NCI-H1048 (cell line): ENCODE measurements at regions not wholly inside any gene's neighbourhood (a gene's known extent, or its start where the extent isn't known, plus 50 kb on each side); places are given as distances from the start of the nearest gene placed in this dataset.
"Not testable (repeated sequence)": the region's sequence is repeated elsewhere in the genome, so short reads cannot be mapped to it uniquely, and the experiment has no call there.

Experiments
- DNase-seq: peaks from one replicate; lab custom pipeline; 2025; lab: John Stamatoyannopoulos, UW

GRCh38 chr12:9411616-9412268, 196.0 kb downstream of the KLRB1 start:
- not testable (repeated sequence) for DNase-seq

GRCh38 chr12:9407425-9407748, 199.2 kb upstream of the PZP start:
- DNase-seq, result not testable (repeated sequence)

DNA sequence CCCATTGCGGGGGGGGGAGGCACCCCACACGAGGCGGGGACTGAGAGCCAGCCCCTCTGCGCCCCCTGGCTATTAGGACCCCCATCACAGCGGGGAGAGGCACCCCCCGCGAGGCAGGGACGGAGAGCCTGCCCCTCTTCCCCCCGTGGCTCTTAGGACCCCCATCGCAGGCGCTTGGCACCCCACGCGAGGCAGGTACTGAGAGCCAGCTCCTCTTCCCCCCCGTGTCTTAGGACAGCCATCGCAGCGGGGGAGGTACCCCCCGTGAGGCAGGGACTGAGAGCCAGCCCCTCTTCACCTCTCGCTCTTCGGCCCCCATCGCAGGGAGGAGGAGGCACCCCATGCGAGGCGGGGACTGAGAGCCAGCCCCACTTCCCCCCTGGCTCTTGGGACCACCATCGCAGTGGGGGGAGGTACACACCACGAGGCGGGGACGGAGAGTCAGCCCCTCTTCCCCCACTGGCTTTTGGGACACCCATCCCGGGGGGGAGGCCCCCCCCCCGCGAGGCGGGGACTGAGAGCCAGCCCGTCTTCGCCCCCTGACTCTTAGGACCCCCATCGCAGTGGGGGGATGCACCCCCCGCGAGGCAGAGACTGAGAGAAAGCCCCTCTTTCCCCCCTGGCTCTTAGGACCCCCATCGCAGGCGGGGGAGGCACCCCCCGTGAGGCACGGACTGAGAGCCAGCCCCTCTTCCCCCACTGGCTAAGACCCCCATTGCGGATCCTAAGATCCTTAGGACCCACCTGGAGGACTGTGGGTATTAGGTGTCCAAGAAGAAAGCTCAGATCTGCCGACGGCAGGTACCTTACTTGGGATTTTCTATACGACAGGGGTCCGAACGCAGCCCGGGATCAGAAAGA, 198.6 kb upstream of the PZP start:
- no peak for DNase-seq

DNA sequence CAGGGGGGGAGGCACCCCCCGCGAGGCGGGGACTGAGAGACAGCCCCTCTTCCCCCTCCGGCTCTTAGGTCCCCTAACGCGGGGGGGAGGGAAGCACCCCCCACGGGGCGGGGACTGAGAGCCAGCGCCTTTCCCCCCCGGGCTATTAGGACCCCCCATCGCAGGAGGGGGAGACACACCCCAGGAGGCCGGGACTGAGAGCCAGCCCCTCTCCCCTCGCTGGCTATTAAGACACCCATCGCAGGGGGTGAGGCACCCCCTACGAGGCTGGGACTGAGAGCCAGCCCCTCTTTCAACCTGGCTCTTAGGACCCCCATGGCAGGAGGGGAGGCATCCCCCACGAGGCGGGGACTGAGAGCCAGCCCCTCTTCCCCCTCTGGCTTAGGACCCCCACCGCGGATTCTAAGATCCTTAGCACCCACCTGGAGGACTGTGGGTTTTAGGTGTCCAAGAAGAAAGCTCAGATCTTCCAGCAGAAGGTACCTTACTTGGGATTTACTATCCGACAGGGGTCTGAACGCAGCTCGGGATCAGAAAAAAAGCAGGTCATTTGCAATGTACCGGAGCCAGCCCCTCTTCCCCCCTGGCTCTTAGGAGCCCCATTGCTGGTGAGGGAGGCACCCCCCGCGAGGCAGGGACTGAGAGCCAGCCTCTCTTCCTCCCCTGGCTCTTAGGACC, 197.8 kb upstream of the PZP start:
- DNase-seq, result no peak

GRCh38 chr12:9404469-9405260, 196.5 kb upstream of the PZP start:
- DNase-seq, result no peak

DNA sequence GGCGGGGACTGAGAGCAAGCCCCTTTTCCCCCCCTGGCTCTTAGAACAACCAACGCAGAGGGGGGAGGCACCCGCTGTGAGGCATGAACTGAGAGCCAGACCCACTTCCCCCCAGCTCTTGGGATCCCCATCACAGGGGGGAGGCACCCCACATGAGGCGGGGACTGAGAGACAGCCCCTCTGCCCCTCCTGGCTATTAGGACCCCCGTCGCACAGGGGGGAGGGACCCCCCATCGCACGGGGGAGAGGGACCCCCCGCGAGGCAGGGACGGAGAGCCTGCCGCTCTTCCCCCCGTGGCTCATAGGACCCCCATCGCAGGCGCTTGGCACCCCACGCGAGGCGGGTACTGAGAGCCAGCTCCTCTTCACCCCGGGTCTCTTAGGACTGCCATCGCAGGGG, 195.8 kb upstream of the PZP start:
- no peak for DNase-seq

GRCh38 chr12:9402432-9403040, 194.3 kb upstream of the PZP start:
- not testable (repeated sequence) for DNase-seq

DNA sequence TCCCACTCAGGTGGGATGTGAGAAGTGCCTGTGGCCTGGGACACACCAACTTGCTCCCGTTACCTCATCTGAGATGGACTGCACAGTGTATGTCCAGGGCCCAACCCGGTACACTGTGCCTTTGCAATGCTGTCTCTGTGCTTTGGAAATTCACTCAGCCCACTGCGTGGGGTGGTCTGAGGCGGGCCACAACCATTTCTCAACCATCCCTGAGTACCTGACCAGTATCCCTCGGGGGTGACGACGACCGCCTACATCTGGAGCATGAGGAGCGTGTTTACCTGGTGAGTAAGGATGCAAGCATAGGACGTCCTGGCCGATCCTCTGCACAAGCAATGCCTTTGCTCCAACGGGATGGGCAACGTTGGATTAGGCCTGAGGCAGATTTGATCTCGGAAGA, 188.2 kb upstream of the PZP start:
- DNase-seq, result not testable (repeated sequence)

GRCh38 chr12:9395220-9395619, 187.0 kb upstream of the PZP start:
- DNase-seq, result not testable (repeated sequence)

- DNase-seq, result no peak
Measured at GRCh38 chr12:9392842-9393241, 184.6 kb upstream of the PZP start.

DNA sequence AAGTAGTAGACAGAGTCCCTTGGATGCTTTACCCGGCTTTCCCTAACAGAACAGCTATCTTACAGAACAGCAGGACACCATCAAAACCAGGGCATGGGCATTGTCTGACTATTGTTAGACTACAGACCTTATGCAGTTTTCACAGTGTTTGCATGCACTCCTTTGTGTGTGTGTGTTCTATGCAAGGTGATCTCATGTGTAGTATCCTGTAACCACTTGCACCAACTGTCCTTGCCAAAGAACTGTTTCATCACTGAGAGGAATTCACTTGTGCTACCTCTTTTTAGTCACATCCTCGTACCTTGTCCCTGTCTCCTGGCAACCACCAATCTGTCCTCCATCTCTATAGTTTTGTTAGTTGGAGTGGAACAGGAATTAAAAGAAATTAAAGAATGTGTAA, 183.6 kb upstream of the PZP start:
- no peak for DNase-seq

DNA sequence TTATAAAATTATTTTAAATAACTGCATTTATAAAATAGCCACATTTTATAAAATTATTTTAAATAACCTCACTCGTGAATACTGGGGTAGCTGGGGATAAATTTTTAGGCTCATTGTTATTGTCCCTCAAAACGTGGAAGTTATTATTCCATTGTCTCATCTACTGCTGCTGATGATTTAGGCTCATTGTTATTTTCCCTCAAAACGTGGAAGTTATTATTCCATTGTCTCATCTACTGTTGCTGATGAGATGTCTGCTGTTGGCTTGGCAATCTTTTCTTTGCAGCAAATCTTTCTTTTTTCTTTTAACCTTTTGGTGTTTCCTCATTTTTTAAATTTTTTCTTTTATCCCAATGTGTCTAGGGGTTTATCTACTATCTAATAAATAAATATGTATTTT, 182.6 kb upstream of the PZP start:
- no peak for DNase-seq

GRCh38 chr12:9389796-9390195, 181.6 kb upstream of the PZP start:
- DNase-seq, result no peak

GRCh38 chr12:9388379-9388778, 180.2 kb upstream of the PZP start:
- no peak for DNase-seq

GRCh38 chr12:9387450-9387849, 179.3 kb upstream of the PZP start:
- DNase-seq, result no peak

GRCh38 chr12:9383585-9383984, 175.4 kb upstream of the PZP start:
- no peak for DNase-seq

DNA sequence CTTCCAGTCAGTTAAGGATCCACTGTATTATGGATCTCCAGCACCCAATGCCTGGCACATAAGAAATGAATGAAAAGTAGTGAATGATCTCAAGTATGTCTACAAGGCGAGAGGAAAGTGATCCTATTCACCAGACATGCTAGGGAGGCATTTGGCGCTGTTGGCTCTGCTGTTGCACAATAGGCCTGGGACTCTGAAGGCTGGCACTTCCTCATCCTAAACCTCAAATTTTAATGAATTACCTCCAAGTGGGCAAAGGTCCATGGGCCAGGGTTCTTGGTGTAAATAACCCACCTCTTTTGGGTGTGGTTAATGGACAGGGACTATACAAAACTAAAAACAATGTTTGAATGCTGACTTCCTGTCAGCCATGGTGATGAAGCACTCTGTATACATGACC, 173.4 kb upstream of the PZP start:
- no peak for DNase-seq

DNA sequence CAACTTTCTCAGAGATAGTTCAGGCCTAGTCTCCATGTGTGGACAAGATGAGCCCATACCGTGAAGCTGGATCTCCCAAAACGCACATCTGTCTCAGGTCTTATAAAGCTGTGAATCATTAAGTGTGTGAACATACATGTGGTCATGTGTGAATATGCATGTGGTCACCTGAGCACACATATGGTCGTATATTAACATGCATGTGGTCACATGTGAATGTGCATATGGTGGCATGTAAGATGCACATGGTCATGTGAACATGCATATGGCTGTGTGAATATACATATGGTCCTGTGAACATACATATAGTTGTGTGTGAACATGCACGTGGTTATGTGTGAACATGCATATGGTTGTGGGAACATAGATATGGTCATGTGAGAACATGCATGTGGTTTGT, 172.5 kb upstream of the PZP start:
- DNase-seq, result no peak

DNA sequence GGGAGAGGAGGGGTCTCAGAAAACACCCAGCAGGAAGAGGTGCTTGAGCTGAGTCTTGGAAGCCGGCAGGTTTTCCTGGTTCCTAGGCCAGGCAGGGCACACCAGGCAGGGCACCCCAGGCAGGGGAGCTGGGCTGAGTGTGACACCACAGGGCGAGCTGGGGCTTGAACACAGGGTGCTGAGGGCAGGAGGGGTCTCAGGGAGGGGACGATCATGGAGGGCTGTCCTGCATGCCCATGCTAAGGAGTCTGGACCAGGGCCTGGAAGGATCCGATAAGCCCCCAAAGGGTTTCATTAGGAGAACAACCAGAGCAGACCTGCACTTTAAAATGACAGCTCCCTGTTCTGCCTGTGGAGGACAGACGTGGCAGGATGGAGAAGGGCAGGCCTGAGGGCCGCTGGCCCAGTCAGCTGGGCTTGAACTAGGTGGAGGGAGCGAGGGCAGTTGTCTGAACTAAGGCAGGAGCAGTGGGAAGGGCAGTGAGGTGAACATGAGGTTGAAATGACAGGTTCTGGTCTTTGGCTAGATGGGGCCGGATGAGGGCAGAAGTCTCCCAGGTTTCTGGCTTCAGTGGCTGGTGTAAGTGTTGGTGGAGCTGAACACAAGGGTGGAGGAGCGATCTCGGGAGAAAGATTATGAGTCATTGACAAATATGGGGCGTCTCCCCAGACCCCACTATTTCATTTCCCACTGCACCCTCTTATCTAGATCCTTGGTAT, 171.0 kb upstream of the PZP start:
- DNase-seq, result no peak

- no peak for DNase-seq
Measured at GRCh38 chr12:9378430-9378835, 170.2 kb upstream of the PZP start.

DNA sequence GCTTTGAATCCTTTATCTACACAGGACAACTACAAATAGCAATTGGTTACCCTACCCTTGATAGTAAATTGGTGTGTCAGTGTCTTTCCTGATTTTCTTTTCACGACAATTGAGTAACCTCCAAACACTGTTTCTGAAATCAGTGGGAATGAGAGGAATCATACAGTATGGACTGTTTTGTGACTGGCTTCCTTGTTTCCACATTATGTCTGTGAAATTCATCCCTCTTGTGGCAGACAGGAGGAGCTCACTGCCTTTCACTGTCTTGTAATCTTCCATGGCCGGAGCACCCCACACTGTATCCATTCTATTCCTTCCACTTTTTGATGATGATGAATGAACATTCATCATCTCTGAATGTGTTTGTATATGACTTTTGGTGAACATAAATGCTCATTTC, 164.0 kb upstream of the PZP start:
- DNase-seq, result no peak
